GM12891 (cell line): ENCODE measurements at regions not wholly inside any gene's neighbourhood (a gene's known extent, or its start where the extent isn't known, plus 50 kb on each side); places are given as distances from the start of the nearest gene placed in this dataset.
"Not testable (repeated sequence)": the region's sequence is repeated elsewhere in the genome, so short reads cannot be mapped to it uniquely, and the experiment has no call there.

Source experiments
- DNase-seq: peaks from one replicate; pipeline ENCODE4 v3.0.0; 2011; ENCODE audit warnings: low spot score; ENCODE audit not compliant: insufficient read length
- FAIRE-seq: peaks from 2 replicates; lab custom pipeline; 2011; peaks lifted over from hg19 to GRCh38; lab: Jason Lieb, UNC
- PAX5 ChIP-seq: IDR thresholded peaks from 2 replicates; pipeline ENCODE4 v1.6.1; 2011; ENCODE audit warnings: low read length, moderate library complexity, mild to moderate bottlenecking; ENCODE audit not compliant: insufficient read depth, severe bottlenecking
- POLR2A ChIP-seq: IDR thresholded peaks from 2 replicates; pipeline ENCODE4 v1.6.1; 2011; ENCODE audit warnings: low read depth, low read length, control low read depth
- POLR2AphosphoS5 ChIP-seq: IDR thresholded peaks from 2 replicates; pipeline ENCODE4 v1.6.1; 2011; ENCODE audit warnings: low read depth, low read length, control low read depth
- POU2F2 ChIP-seq: IDR thresholded peaks from 2 replicates; pipeline ENCODE4 v1.6.1; 2011; ENCODE audit warnings: low read depth, mild to moderate bottlenecking, control low read depth, low read length, moderate library complexity
- SPI1 ChIP-seq: IDR thresholded peaks from 2 replicates; pipeline ENCODE4 v1.6.1; 2011; ENCODE audit warnings: low read depth, low read length, control low read depth
- TAF1 ChIP-seq: IDR thresholded peaks from 2 replicates; pipeline ENCODE4 v1.6.1; 2011; ENCODE audit warnings: low read depth, low read length, control low read depth

- TF ChIP-seq POLR2AphosphoS5 (no peak), SPI1 (no peak)
- DNase-seq, result no peak
- no peak for FAIRE-seq
These were observed 199.7 kb downstream of the CTTN start for GRCh38 chr11:70597751-70598625.

DNA sequence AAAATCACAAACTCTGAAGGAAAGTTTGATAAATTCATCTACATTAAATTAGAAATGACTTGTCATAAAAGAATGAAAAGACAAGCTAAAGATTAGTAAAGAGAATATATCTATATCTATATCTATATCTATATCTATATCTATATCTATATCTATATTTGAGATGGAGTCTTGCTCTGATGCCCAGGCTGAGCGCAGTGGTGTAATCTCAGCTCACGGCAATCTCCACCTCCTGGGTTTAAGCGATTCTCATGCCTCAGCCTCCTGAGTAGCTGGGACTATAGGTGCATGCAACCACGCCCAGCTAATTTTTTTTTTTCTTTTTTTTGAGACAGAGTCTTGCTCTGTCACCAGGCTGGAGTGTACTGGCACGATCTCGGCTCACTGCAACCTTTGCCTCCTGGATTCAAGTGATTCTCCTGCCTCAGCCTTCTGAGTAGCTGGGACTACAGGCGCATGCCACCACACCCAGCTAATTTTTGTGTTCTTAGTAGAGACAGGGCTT is 202.6 kb downstream of the CTTN start:
- not testable (repeated sequence) for DNase-seq

DNA sequence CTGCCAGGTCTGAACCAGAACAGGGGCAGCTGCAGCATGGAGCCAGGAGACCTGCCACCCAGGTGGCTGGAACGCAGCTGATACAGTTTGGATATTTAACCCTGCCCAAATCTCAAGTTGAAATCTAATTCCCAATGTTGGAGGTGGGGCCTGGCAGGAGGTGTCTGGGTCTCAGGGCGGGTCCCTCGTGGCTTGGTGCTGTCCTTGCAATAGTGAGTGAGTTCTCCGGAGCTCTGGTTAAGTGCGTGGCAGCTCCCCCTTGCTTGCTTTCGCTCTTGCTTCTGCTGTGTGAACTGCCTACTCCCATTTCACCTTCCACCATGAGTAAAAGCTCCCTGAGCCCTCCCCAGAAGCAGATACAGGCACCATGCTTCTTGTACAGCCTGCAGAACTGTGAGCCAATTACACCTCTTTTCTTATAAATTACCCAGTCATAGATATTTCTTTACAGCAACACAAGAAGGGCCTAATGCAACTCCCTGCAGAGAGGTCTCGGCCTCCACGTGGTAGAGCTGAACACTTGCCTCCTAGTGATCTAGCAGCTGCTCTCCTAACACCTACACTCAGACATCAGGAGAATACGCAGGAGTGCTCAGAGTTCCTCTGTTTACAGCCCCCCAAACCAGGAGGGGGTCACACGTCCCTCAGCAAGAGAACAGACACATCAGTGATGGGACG is 203.7 kb downstream of the CTTN start:
- DNase-seq (no peak), FAIRE-seq (no peak)
- TF ChIP-seq POLR2A (no peak), PAX5 (no peak), SPI1 (no peak), POU2F2 (no peak), POLR2AphosphoS5 (no peak), TAF1 (no peak)

More for the DNA sequence above, 202.6 kb downstream of the CTTN start:
- not testable (repeated sequence) for FAIRE-seq

GRCh38 chr11:70603114-70603755 is 204.9 kb downstream of the CTTN start:
- FAIRE-seq, result no peak
- no peak for DNase-seq
- TF ChIP-seq TAF1, result no peak
- no peak for TF ChIP-seq POU2F2
- TF ChIP-seq POLR2A, result no peak
- TF ChIP-seq PAX5, result no peak
- TF ChIP-seq POLR2AphosphoS5, result no peak
- TF ChIP-seq SPI1, result no peak

GRCh38 chr11:70603756-70604211 is 205.5 kb downstream of the CTTN start:
- FAIRE-seq, result no peak
- no peak for TF ChIP-seq PAX5
- no peak for TF ChIP-seq POU2F2
- TF ChIP-seq SPI1, result no peak
- TF ChIP-seq POLR2AphosphoS5, result no peak
- TF ChIP-seq TAF1, result no peak
- TF ChIP-seq POLR2A, result no peak
- DNase-seq, result no peak

DNA sequence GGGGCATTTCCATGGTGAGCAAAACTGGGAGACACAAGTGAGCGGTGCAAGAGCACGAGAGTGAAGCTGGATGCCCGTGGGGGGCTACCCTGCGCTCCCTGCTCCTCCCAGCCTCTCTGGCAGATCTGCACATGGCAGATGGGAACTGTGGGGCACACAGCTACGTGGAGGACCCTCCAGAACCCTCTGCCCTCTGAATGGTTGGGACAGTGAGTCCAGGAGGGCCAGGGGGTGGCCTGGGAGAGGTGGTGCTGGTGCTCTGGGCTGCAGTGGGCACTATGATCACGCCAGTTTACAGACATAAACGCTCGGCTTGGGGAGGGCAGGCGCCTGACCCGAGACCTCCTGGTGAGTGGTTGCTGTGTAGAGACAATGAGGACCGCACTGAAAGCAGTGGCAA is 205.9 kb downstream of the CTTN start:
- FAIRE-seq (no peak), DNase-seq (no peak)
- TF ChIP-seq TAF1 (no peak), POU2F2 (no peak), POLR2A (no peak), SPI1 (no peak), POLR2AphosphoS5 (no peak)

DNA sequence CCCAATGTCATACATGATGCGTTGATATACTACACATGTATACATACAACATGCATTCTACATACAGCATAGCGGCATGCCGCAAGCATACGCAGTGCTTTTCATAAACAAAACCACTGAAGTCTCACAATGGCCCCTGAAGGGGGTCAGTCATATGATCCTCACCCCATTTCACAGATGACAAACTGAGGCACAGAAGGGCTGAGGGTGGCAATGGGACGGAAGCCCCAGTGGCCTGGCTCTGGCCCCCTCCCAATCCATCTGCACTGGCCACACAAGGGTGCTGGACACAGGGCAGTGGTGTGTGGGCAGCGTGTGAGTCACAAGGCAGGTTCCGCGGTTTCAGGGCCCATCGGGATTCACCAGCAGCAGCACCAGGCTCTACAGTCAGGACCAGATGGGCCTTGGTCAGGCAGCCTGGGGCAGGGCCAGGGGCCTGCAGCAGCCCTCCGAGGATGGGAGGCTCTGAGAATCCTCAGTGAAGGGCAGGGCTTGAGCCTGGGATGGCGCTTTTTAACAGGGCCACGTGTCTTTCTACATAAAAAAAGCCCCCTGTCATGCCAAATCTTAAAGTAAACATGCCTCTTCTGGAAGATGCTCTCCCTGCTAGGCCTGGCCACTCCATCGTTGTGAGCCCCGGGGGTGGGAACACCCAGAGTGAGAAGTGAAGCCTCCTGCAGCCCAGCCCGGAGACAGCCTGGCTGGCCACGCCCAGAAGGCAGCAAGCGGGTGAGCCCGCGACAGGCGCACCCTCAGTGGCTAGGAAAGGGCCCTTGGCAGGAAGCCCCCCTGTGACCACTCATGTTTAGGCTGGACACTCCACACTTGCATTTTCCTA is 206.5 kb downstream of the CTTN start:
- DNase-seq (no peak), FAIRE-seq (no peak)
- TF ChIP-seq SPI1, result no peak
- TF ChIP-seq TAF1, result no peak
- TF ChIP-seq PAX5, result no peak
- TF ChIP-seq POU2F2, result no peak
- no peak for TF ChIP-seq POLR2A
- TF ChIP-seq POLR2AphosphoS5, result no peak

DNA sequence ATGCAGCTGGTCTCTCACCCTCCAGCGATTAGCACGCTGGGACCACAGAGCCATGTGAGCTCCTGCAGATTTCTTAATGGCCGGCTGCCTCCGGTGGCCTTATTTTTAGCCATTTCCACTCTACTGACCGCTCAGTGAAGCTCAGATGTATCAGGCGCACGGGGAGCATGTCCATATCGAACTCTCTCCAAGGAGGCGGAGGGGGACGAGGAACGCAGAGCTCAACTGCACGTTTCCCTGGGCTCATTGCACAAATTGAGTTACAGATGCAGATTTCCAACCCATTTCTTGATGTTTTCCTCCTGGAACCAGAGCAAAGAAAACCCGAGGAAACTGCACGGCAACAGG is 207.1 kb downstream of the CTTN start:
- FAIRE-seq (no peak), DNase-seq (no peak)
- TF ChIP-seq POU2F2 (no peak), POLR2A (no peak), SPI1 (no peak), POLR2AphosphoS5 (no peak), TAF1 (no peak), PAX5 (no peak)

- DNase-seq (no peak), FAIRE-seq (no peak)
- TF ChIP-seq POU2F2, result no peak
- TF ChIP-seq TAF1, result no peak
- no peak for TF ChIP-seq POLR2AphosphoS5
- no peak for TF ChIP-seq POLR2A
- TF ChIP-seq PAX5, result no peak
- no peak for TF ChIP-seq SPI1
These were observed 207.5 kb downstream of the CTTN start for GRCh38 chr11:70605846-70606245.
